Tongue (tissue), 2 donors: ENCODE measurements at regions not wholly inside any gene's neighbourhood (a gene's known extent, or its start where the extent isn't known, plus 50 kb on each side); places are given as distances from the start of the nearest gene placed in this dataset. TPM values are rescaled to one million over a fixed set of nuclear protein-coding genes. Genes with fewer than 3 reads are reported as not detected.

Experiments
- DNase-seq: peaks from one replicate; pipeline ENCODE4 v3.0.0-alpha.2; 2015
- small RNA-seq: library from RNA; depleted of rRNA; stranded (forward); fragments of <200 nt; gene quantifications from one replicate; pipeline ENCODE3, GENCODE V24; 2014; ENCODE audit warnings: low replicate concordance

- DNase-seq, result no peak
Measured at GRCh38 chr2:41993435-41993925, 54.3 kb upstream of the PKDCC start.

DNA sequence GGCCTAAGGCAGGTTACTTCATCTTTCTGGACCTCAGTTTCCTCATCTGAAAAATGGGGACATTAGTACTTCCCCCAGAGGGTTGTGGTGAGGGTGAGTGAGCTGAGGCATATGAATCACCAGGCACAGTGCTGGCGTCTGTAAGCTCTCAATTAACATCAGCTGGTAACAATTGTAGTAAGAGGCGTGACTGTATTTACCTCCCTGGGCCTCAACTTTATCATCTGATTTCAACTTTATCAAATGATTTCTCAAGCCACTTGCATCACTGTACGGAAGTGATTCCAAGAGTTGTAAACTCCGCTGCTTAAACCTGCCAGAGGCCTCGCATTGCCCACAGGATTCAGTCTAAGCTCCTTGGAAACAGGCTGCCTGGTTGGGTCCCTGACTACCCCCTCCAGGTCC lies 53.6 kb upstream of the PKDCC start:
- no peak for DNase-seq

DNA sequence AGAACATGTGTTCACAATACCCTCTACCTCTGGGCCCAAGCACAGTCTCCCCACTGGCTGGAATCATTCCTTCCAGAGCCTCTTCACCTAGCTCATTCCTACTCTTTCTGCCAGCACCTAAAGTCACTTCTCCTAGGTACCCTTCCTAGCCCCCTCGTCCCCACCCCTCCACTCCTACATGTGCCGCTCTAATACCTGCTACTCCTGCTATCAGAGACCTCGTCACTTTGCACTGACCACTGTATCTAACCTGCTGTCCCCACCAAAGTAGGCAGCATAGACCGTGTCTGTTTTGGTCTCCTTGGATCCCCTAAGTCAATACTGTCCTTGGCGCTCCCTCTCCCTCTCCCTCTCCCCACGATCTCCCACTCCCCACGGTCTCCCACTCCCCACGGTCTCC lies 53.2 kb upstream of the PKDCC start:
- no peak for DNase-seq

DNA sequence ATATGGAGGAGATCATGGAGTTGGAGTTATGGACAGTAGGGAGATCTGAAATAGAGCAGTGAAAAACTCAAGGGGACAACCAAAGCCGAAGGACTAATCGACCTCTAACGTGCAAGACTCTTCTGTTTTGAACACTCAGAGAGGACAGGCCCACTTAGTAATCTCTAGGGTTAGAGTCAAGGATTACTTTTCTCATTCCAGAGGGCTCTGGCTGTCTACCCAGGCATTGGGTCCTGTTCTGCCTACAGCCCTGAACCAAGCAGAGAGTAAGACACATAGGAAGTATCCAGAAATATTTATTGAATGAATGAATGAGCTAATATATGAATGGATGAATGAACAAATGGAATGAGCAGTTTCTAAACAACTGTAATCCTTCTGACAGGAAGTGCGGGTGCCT lies 50.3 kb upstream of the PKDCC start:
- DNase-seq, result no peak

Small RNA genes in the stretch of these regions (small RNA-seq; reads per million reads assigned to genes)
- gene RF00019 (not detected), gene RNU4-63P (not detected)
